HG03139 (cell line): ENCODE measurements at regions not wholly inside any gene's neighbourhood (a gene's known extent, or its start where the extent isn't known, plus 50 kb on each side); places are given as distances from the start of the nearest gene placed in this dataset.
"Not testable (repeated sequence)": the region's sequence is repeated elsewhere in the genome, so short reads cannot be mapped to it uniquely, and the experiment has no call there.

Experiments used
- ATAC-seq: cut with Tn5 transposase; IDR thresholded peaks from one replicate; pipeline ENCODE4 v1.9.1; 2021; ENCODE audit not compliant: unreplicated experiment

DNA sequence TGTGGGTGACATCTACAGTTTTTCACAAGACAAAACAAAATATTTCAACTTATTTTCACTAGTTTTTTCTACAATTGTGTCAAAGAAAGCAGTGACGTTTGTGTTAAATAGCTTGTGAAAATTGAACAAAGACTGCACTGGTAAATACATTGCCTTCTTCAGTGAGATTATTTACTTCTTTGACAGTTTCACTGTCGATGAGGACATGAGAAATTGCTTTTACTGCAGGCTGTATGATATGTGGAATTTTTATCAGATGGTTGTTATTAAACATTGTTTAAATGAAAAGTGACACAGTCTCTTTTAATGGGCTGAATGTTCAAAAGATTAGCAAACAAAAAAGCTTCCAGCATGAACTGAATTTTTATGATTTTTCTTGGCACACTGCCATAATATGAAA, 773.9 kb upstream of the CADM2 start:
- ATAC-seq: no peak

DNA sequence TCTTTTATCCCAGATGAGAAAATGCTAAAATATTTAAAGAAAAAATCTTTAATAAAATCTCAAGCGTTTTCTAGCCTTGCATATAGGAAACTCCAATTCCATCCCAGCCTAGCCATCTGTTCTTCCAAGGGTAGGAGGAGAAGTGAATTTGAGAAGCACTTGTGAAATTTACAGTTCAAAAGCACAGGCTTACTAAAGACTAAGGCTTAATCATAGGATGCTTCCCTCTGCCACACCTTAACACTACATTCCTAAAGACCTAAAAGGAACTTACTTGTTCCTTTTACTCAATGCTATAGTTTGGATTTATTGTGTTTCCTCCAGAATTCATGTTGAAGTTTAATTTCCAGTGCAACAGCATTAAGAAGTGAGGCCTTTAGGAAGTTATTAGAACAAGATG, 764.8 kb upstream of the CADM2 start:
- no peak for ATAC-seq

DNA sequence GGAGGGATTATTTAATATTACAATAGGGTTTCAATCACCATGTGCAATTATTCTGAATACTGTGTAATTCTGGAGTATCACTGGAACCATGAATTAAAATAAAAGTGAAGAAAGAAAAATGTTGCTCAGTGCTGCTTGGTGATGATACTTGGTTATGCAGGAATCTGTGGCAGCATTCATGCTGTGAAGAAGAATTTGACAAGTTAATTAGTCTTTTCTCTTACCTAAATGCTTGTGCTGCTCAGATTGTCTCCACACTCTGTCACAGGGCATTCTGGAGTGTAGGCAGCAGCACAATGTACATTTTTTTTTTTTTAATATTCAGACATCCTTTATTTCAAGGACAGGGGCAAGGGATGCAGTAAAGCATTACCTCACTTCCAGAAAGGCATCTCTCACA, 749.3 kb upstream of the CADM2 start:
- no peak for ATAC-seq

- no peak for ATAC-seq
Observed at GRCh38 chr3:84223512-84223911, 735.3 kb upstream of the CADM2 start.

- ATAC-seq: no peak
Observed at GRCh38 chr3:84224262-84224661, 734.5 kb upstream of the CADM2 start.

DNA sequence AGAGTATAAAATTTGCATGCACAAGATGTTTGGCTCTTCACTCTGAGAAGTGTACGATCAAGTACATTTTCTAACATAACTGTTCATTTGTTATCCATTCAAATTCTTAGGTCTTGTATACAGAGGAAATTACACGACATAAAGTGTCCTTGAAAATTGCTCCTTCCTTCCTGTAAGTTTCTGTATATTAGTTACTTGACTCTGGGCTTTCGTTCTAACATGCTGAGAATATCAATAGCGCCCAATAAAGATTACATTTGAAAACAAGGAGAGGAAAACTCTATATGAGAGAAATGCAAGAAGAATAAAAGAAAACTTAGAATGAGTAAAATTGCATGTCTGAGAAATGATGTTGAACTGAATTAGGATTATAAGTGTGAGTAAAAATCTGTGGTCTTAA, 722.5 kb upstream of the CADM2 start:
- no peak for ATAC-seq

DNA sequence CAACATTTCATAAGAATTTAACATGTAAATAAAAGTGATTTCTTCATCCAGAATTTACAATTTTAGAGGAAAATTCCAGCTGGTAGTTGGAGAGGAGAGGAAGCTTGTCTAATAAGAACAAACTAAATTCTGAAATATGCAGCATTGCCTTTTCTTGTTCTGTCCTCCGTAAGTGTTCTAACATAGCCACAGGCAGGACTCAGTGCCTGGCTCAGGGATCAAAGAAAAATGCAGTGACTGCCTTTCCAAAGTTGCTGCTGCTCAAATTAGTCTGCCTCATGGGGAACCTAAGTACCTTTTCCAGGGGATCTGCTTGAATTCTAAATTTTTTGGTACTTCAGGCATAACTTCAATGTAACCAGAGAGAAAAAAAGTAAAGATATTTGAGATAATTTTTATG, 713.0 kb upstream of the CADM2 start:
- no peak for ATAC-seq

GRCh38 chr3:84260596-84260995, 698.2 kb upstream of the CADM2 start:
- ATAC-seq: no peak

GRCh38 chr3:84265768-84266167, 693.0 kb upstream of the CADM2 start:
- no peak for ATAC-seq

DNA sequence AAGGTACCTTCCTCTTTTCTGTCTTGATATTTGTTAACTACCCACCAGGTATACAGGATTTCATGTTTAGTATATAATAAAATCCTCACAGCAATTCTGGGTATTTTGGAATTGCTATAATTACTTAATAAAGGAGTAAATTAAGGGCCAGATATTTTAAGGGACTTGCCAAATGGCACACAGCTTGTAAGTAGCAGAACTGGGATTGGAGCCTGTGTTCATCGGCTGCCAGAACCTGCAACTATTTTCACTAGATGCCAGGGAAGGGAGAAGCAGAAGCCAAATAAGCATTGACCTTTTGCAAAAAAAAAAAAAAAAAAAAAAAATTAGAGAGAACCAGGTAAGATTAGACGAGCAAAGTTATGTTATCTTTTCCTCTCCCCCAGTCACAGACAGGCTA, 683.3 kb upstream of the CADM2 start:
- ATAC-seq: no peak

- ATAC-seq: no peak
Observed at GRCh38 chr3:84277562-84278224, 681.1 kb upstream of the CADM2 start.

DNA sequence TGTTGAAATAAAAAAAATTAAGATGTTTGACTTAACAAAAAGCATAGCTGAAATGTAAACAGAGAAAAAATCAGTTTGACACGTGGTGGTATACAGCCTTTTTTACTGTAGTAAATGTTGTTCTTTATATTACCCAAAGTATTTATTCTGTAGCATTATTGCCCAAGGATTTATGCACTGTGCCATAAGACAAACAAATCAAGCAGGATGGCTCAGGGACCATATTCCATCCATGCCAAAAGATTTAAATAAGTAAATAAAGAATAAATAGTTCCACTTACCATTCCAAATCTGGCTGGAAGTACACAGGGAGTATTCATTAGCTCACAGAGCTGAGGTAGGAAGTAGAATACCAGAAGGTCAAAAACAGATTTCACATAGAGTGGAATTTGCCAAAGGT, 666.7 kb upstream of the CADM2 start:
- no peak for ATAC-seq

GRCh38 chr3:84299329-84299728, 659.5 kb upstream of the CADM2 start:
- no peak for ATAC-seq

DNA sequence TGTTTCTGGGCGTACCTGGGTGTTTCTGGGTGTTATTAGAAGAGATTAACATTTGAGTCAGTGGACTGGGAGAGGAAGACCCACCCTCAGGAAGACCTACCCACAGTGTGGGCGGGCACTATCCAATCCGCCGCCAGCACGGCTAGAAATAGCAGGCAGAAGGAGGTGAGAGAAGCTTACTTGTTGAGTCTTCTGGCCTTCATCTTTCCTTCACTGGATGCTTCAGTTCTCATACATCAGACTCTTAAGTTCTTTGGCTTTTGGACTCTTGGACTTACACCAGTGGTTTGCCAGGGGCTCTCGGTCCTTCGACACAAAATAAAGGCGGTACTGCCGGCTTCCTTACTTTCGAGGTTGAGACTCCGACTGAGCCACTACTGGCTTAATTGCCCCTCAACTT, 654.6 kb upstream of the CADM2 start:
- ATAC-seq: no peak

GRCh38 chr3:84307339-84307738, 651.5 kb upstream of the CADM2 start:
- no peak for ATAC-seq

- ATAC-seq: no peak
Observed at GRCh38 chr3:84308379-84308778, 650.4 kb upstream of the CADM2 start.

GRCh38 chr3:84318273-84318809, 640.4 kb upstream of the CADM2 start:
- no peak for ATAC-seq

DNA sequence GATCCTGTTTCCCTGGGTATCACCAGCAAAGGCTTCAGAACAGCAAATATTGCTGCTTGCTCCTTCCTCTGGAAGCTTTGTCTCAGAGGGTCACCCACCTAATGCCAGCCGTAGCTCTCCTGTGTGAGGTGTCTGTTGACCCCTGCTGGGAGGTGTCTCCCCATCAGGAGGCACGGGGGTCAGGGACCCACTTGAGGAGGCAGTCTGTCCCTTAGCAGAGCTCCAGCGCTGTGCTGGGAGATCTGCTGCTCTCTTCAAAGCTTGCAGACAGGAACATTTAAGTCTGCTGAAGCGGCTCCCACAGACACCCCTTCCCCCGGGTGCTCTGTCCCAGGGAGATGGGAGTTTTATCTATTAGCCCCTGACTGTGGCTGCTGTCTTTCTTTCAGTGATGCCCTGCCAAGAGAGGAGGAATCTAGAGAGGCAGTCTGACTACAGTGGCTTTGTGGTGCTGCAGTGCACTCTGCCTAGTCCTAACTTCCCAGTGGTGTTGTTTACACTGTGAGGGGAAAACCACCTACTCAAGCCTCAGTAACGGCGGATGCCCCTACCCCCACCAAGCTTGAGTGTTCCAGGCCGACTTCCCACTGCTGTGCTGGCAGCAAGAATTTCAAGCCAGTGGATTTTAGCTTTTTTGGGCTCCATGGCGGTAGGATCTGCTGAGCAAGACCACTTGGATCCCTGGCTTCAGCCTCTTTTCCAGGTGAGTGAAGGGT, 593.1 kb upstream of the CADM2 start:
- not testable (repeated sequence) for ATAC-seq
